NCI-H510A treated with DMSO at 0.1 percent for 48 hours (cell line): ENCODE measurements at regions not wholly inside any gene's neighbourhood (a gene's known extent, or its start where the extent isn't known, plus 50 kb on each side); places are given as distances from the start of the nearest gene placed in this dataset.
"Not testable (repeated sequence)": the region's sequence is repeated elsewhere in the genome, so short reads cannot be mapped to it uniquely, and the experiment has no call there.

Experiments
- DNase-seq: peaks from one replicate; lab custom pipeline; 2025; lab: John Stamatoyannopoulos, UW

GRCh38 chr2:144975881-144976280 lies 456.0 kb upstream of the ZEB2 start:
- DNase-seq: no peak

- DNase-seq: no peak
Observed at GRCh38 chr2:144972676-144973075, 452.8 kb upstream of the ZEB2 start.

- peak; percentile 7 for DNase-seq
Observed at GRCh38 chr2:144971786-144972335, 451.9 kb upstream of the ZEB2 start.

GRCh38 chr2:144970410-144970809 lies 450.5 kb upstream of the ZEB2 start:
- not testable (repeated sequence) for DNase-seq

- DNase-seq: not testable (repeated sequence)
Observed at GRCh38 chr2:144969564-144969963, 449.6 kb upstream of the ZEB2 start.

GRCh38 chr2:144967961-144968360 lies 448.0 kb upstream of the ZEB2 start:
- no peak for DNase-seq

GRCh38 chr2:144965172-144965571 lies 445.3 kb upstream of the ZEB2 start:
- DNase-seq: no peak

- no peak for DNase-seq
Observed at GRCh38 chr2:144963031-144963430, 443.1 kb upstream of the ZEB2 start.

GRCh38 chr2:144959416-144959815 lies 439.5 kb upstream of the ZEB2 start:
- DNase-seq: no peak

- no peak for DNase-seq
Observed at GRCh38 chr2:144950899-144951560, 431.1 kb upstream of the ZEB2 start.

GRCh38 chr2:144948205-144948855 lies 428.4 kb upstream of the ZEB2 start:
- DNase-seq: no peak

GRCh38 chr2:144947709-144948037 lies 427.8 kb upstream of the ZEB2 start:
- no peak for DNase-seq

- peak; percentile 35 for DNase-seq
Observed at GRCh38 chr2:144946263-144946662, 426.3 kb upstream of the ZEB2 start.

GRCh38 chr2:144944546-144945220 lies 424.8 kb upstream of the ZEB2 start:
- no peak for DNase-seq

- no peak for DNase-seq
Observed at GRCh38 chr2:144943986-144944385, 424.1 kb upstream of the ZEB2 start.

GRCh38 chr2:144943293-144943941 lies 423.5 kb upstream of the ZEB2 start:
- no peak for DNase-seq

- DNase-seq: no peak
Observed at GRCh38 chr2:144942516-144943256, 422.8 kb upstream of the ZEB2 start.

GRCh38 chr2:144941743-144942488 lies 422.0 kb upstream of the ZEB2 start:
- DNase-seq: no peak

- DNase-seq: no peak
Observed at GRCh38 chr2:144939590-144939989, 419.7 kb upstream of the ZEB2 start.

GRCh38 chr2:144937910-144938709 lies 418.2 kb upstream of the ZEB2 start:
- DNase-seq: no peak
